ENCODE measurements at regions not wholly inside any gene's neighbourhood (a gene's known extent, or its start where the extent isn't known, plus 50 kb on each side); places are given as distances from the start of the nearest gene placed in this dataset.

DNA sequence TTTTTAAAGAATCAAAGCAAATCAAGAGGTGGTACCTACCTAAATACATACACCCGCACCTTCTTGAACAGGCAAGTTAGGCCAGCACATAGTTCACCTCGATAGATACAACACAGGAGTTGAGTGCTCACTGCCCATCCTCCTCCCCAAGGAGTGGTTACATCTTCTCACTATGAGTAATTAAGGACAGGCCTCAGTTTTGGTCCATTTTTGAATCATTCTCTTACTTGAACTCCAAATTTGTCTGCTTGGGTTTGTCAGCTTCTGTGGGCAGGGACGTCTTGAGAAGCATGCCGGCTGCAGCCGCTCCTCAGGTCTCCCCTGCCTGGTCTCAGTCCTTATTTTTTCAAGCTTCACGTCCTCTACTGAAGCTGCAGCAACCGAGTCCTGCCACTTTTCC lies 190.6 kb upstream of the RBPJ start (continued):
- TF ChIP-seq JUND (IDR thresholded peaks at IDR 0.05; ENCODE audit: low read depth, low read length) (peak; percentile 51; the same call in 1 of the 2 replicates), NBN (IDR thresholded peaks at IDR 0.05) (peak; percentile 49; the same call in 1 of the 2 replicates), LARP7 (IDR thresholded peaks at IDR 0.05) (no peak), WRNIP1 (IDR thresholded peaks at IDR 0.05; ENCODE audit: borderline replicate concordance, low read depth, low read length) (no peak), MTA2 (IDR thresholded peaks at IDR 0.05; ENCODE audit: low read depth) (peak; percentile 55; the same call in 1 of the 2 replicates), EED (IDR thresholded peaks at IDR 0.05; ENCODE audit: low read depth) (peak; percentile 95), TBL1XR1 (IDR thresholded peaks at IDR 0.05; ENCODE audit: low read depth, low read length) (peak; percentile 97), ZSCAN29 (IDR thresholded peaks at IDR 0.05) (no peak), IKZF1 (conservative IDR thresholded peaks at IDR 0.05) (peak; percentile 63), CBX3 (IDR thresholded peaks at IDR 0.05; ENCODE audit: borderline replicate concordance, low read depth) (no peak), MYC (IDR thresholded peaks at IDR 0.05; ENCODE audit: insufficient read depth, insufficient read length, insufficient replicate concordance, low read length, severe bottlenecking) (no peak), MXI1 (IDR thresholded peaks at IDR 0.05; ENCODE audit: low read depth, low read length) (no peak), GABPA (IDR thresholded peaks at IDR 0.05; ENCODE audit: low read depth) (peak; percentile 71), POLR2AphosphoS2 (IDR thresholded peaks at IDR 0.05; ENCODE audit: low read depth, low read length) (no peak), BHLHE40 (IDR thresholded peaks at IDR 0.05; ENCODE audit: borderline replicate concordance in 1 of 2, low read depth in 2 of 2, low read length in 1 of 2) (peak; percentile 28 to 52; a peak in 2 of 4 replicates), SUZ12 (IDR thresholded peaks at IDR 0.05; ENCODE audit: unreplicated experiment) (no peak)
- TF ChIP-seq, protein P1, sequence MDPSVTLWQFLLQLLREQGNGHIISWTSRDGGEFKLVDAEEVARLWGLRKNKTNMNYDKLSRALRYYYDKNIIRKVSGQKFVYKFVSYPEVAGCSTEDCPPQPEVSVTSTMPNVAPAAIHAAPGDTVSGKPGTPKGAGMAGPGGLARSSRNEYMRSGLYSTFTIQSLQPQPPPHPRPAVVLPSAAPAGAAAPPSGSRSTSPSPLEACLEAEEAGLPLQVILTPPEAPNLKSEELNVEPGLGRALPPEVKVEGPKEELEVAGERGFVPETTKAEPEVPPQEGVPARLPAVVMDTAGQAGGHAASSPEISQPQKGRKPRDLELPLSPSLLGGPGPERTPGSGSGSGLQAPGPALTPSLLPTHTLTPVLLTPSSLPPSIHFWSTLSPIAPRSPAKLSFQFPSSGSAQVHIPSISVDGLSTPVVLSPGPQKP (IDR thresholded peaks at IDR 0.05; ENCODE audit: low read depth, low read length), result no peak
- TF ChIP-seq, protein P2, sequence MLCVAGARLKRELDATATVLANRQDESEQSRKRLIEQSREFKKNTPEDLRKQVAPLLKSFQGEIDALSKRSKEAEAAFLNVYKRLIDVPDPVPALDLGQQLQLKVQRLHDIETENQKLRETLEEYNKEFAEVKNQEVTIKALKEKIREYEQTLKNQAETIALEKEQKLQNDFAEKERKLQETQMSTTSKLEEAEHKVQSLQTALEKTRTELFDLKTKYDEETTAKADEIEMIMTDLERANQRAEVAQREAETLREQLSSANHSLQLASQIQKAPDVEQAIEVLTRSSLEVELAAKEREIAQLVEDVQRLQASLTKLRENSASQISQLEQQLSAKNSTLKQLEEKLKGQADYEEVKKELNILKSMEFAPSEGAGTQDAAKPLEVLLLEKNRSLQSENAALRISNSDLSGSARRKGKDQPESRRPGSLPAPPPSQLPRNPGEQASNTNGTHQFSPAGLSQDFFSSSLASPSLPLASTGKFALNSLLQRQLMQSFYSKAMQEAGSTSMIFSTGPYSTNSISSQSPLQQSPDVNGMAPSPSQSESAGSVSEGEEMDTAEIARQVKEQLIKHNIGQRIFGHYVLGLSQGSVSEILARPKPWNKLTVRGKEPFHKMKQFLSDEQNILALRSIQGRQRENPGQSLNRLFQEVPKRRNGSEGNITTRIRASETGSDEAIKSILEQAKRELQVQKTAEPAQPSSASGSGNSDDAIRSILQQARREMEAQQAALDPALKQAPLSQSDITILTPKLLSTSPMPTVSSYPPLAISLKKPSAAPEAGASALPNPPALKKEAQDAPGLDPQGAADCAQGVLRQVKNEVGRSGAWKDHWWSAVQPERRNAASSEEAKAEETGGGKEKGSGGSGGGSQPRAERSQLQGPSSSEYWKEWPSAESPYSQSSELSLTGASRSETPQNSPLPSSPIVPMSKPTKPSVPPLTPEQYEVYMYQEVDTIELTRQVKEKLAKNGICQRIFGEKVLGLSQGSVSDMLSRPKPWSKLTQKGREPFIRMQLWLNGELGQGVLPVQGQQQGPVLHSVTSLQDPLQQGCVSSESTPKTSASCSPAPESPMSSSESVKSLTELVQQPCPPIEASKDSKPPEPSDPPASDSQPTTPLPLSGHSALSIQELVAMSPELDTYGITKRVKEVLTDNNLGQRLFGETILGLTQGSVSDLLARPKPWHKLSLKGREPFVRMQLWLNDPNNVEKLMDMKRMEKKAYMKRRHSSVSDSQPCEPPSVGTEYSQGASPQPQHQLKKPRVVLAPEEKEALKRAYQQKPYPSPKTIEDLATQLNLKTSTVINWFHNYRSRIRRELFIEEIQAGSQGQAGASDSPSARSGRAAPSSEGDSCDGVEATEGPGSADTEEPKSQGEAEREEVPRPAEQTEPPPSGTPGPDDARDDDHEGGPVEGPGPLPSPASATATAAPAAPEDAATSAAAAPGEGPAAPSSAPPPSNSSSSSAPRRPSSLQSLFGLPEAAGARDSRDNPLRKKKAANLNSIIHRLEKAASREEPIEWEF (IDR thresholded peaks at IDR 0.05; ENCODE audit: insufficient replicate concordance, low read depth, low read length), result no peak
- TF ChIP-seq, protein P3, sequence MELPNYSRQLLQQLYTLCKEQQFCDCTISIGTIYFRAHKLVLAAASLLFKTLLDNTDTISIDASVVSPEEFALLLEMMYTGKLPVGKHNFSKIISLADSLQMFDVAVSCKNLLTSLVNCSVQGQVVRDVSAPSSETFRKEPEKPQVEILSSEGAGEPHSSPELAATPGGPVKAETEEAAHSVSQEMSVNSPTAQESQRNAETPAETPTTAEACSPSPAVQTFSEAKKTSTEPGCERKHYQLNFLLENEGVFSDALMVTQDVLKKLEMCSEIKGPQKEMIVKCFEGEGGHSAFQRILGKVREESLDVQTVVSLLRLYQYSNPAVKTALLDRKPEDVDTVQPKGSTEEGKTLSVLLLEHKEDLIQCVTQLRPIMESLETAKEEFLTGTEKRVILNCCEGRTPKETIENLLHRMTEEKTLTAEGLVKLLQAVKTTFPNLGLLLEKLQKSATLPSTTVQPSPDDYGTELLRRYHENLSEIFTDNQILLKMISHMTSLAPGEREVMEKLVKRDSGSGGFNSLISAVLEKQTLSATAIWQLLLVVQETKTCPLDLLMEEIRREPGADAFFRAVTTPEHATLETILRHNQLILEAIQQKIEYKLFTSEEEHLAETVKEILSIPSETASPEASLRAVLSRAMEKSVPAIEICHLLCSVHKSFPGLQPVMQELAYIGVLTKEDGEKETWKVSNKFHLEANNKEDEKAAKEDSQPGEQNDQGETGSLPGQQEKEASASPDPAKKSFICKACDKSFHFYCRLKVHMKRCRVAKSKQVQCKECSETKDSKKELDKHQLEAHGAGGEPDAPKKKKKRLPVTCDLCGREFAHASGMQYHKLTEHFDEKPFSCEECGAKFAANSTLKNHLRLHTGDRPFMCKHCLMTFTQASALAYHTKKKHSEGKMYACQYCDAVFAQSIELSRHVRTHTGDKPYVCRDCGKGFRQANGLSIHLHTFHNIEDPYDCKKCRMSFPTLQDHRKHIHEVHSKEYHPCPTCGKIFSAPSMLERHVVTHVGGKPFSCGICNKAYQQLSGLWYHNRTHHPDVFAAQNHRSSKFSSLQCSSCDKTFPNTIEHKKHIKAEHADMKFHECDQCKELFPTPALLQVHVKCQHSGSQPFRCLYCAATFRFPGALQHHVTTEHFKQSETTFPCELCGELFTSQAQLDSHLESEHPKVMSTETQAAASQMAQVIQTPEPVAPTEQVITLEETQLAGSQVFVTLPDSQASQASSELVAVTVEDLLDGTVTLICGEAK (IDR thresholded peaks at IDR 0.05; ENCODE audit: borderline replicate concordance), result no peak
- TF ChIP-seq, protein P4, sequence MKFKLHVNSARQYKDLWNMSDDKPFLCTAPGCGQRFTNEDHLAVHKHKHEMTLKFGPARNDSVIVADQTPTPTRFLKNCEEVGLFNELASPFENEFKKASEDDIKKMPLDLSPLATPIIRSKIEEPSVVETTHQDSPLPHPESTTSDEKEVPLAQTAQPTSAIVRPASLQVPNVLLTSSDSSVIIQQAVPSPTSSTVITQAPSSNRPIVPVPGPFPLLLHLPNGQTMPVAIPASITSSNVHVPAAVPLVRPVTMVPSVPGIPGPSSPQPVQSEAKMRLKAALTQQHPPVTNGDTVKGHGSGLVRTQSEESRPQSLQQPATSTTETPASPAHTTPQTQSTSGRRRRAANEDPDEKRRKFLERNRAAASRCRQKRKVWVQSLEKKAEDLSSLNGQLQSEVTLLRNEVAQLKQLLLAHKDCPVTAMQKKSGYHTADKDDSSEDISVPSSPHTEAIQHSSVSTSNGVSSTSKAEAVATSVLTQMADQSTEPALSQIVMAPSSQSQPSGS (IDR thresholded peaks at IDR 0.05; ENCODE audit: low read length), result peak; percentile 97
